ENCODE measurements at regions not wholly inside any gene's neighbourhood (a gene's known extent, or its start where the extent isn't known, plus 50 kb on each side); places are given as distances from the start of the nearest gene placed in this dataset.

DNA sequence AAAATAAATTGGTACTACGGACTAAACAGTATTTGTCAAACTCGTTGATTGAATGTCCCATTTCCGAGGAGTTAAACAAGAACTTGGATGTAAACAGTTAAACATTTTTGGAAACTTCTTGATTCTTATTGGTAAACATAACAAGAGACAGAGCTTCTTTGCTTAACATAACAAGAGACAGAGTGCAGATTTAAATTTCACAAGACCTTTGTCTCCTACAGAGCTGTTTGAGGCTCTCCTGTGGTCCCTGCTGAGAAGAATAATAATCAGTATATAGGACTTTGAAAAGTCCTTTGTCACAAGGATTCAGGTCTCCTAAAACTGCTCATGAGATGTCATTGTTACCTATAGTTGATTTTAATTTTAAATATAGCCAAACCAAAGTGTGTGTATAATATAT lies 170.6 kb upstream of the C21orf91 start:
- TF ChIP-seq, protein P1, sequence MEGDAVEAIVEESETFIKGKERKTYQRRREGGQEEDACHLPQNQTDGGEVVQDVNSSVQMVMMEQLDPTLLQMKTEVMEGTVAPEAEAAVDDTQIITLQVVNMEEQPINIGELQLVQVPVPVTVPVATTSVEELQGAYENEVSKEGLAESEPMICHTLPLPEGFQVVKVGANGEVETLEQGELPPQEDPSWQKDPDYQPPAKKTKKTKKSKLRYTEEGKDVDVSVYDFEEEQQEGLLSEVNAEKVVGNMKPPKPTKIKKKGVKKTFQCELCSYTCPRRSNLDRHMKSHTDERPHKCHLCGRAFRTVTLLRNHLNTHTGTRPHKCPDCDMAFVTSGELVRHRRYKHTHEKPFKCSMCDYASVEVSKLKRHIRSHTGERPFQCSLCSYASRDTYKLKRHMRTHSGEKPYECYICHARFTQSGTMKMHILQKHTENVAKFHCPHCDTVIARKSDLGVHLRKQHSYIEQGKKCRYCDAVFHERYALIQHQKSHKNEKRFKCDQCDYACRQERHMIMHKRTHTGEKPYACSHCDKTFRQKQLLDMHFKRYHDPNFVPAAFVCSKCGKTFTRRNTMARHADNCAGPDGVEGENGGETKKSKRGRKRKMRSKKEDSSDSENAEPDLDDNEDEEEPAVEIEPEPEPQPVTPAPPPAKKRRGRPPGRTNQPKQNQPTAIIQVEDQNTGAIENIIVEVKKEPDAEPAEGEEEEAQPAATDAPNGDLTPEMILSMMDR (IDR thresholded peaks at IDR 0.05), result no peak
- TF ChIP-seq EP300 (IDR thresholded peaks at IDR 0.05), result no peak
